Iris pigment epithelial cell (primary cell): ENCODE measurements at regions not wholly inside any gene's neighbourhood (a gene's known extent, or its start where the extent isn't known, plus 50 kb on each side); places are given as distances from the start of the nearest gene placed in this dataset.

Experiments
- DNase-seq: peaks from one replicate; pipeline ENCODE4 v3.0.0-alpha.2; 2011; ENCODE audit warnings: low read depth

DNA sequence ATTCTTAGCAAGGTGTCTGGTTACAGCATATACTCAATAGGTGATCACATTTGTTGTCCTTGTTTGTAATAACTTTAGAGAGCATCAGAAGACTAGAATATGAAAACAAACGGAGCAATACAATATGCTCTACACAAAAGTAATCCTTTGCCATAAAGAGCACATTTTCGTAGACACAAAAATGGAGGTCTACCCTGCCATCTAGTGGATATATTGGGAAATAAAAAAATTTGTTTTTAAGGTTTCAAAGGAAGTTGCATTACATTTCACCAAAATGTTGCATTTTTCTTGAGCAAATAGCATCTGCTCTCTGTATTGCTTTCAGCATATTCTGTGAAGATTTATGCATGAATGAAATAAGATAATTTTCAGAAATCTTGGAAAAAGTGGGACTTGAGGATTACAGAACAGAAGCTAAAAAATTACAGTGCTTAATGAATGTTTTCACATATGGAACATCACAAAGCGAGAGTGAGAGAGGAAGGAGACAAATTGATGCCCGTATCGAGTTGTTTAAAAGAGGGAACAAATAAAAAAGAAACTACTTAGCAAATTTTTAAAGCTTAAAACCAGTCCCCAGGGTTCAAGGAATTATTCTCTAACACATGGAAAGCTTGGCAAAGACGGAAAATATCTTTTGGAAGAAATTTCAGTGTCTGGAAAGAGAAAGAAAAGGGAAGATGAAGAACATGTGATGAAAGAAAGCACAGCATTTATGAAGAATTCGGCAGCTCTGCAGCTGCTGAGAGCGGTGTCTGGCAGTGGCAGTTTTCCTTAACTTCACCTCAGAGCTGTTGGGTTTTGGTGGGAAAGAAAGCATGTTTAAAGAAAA, 390.1 kb downstream of the ANKRD50 start:
- DNase-seq, result peak; percentile 47

DNA sequence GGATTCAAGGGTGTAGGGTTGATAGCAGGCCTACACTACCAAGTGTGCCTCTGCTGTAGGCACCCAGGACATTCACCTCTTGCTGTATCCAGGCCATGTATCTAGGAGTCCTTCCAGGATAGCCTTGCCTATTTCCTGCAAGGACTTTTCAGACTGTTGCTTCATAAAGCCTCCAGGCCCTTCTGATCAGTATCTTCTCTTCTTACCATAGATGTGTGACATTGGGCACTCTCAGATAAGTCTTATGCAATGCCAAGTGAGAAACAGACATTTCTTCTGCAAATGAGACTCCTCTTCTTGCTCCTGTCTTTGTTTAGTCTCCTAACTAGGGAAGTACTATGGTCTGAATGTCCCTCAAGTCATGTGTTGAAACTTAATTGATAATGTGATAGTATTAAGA, 386.8 kb downstream of the ANKRD50 start:
- DNase-seq, result no peak

DNA sequence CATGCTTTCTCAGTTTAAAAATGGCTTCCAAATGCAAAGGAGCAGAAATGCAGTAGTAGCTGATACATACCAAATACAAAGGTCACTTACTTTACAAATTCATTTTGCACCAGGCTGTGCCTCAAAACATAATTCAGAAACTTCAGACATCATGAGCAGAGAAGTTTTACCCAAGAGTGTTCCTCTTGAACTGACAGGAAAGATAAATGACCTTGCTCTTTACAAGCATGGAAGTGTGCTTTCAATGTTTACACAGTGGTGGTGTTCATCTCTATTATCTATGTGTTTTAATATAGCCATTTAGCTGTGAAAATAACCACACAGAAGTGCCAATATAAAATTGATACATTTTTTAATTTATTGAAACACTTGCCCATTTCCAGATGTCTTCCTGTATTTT, 383.4 kb downstream of the ANKRD50 start:
- DNase-seq, result no peak

DNA sequence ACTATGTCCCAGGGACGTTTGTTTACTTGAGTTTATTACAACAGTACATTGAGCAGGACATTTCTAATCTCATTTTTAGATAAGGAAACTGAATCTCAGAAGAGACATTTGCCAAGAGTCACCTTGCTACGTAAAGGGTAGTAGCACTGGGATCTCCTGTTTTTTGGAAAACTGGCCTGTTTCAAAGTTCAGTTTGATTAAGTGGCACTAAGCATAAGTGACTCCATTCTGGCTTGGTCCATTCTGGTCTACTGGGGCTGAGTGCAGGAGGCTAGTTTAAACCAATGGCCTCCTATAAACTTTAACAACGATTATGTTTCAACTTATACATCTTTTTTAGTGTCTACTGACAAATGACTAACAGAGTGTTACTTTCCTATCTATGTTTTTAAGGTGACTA, 382.5 kb downstream of the ANKRD50 start:
- no peak for DNase-seq

DNA sequence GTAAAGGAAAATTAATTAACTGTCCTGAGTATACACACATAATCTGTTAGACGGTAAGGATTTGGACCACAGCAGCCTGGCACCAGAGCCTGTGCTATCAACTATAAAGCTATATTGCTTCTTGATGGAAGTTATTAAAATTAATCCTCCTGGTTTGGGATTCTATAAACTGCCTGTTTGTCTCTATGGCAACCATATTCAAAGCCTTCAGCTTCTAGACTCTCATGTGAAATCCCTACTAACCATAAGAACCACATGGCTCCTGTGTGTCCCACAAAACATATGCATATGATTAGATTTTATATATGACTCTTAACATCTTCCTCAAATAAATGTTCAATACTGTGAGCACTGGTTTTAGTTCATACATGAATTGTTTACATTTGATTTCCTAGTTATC, 380.8 kb downstream of the ANKRD50 start:
- no peak for DNase-seq

DNA sequence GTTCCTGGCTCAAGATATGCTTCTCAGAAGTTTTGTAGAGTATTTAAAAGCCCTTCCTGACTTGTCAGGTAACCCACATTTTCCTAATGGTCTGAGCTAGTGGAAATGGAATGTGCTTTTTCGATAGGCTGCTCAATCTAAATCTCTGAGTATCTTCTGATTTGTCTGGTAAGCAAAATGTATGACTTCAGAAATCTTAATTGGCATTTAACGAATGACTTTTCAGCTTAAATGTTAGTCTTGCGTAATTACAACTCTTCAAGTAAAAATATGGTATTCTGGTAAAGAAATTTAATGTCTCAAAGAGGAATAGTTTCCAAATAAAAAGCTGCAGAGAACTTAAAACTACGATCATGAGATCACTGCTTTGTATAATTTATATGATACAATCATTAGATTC, 379.1 kb downstream of the ANKRD50 start:
- no peak for DNase-seq

DNA sequence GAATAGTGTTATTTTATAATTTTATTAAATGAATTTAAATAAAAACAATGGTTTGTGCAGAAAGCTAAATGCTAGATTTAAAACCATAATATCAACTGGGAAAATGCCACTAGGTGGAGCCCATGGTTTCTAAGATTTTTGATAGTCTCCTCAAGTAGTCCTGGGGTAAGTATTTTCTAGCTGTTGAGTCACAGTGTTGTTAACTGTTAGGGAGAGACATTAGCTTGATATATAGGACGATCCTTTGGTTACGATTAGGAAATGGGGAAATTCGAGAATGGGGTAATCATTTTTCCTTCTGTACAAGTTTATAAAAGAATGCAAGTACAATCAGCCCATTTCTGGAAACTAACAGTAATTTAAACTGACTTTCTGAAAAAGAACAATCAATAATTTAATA, 378.4 kb downstream of the ANKRD50 start:
- peak; percentile 93 for DNase-seq

DNA sequence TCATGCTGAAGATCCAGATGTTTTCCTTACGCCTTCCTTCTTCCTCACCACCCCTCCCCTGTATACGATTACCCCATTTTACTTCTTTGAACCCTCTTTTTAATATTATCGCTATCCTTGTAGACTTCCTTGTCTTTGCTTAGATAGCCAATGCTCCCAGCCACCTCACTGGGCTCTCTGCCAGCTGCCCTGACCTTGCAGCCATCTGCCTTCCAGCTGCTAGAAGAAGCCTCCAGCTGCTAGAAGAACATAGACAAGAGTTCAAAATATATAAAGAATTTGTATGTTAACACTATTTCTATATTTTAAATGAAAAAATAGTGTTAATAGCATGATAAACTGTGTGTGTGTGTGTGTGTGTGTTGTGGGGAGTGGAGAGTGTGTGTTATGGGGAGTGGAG, 374.7 kb downstream of the ANKRD50 start:
- peak; percentile 37 for DNase-seq

DNA sequence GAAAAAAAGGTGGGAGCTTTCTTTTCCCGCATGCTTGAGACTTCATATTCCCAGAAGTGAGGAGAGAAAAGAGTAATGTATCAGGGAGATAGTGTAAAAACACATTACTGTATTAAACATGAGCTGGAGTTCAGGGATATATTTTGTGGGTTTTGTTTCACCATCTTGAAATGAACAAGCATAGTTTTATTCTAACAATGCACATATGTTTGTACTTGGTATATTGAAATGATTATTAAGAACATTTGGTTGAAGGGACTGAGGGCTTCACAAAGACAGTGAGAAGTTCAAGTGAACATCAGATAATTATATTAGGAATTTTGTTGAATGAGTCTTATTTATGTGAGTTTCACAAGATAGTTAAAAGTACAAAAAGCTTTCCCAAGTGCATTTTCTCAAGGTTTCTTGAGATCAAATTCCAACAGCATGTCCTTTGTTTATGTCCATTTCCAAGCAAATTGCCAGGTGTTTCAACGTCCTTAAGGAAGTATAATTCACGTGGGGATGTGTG, 368.8 kb downstream of the ANKRD50 start:
- DNase-seq, result no peak

DNA sequence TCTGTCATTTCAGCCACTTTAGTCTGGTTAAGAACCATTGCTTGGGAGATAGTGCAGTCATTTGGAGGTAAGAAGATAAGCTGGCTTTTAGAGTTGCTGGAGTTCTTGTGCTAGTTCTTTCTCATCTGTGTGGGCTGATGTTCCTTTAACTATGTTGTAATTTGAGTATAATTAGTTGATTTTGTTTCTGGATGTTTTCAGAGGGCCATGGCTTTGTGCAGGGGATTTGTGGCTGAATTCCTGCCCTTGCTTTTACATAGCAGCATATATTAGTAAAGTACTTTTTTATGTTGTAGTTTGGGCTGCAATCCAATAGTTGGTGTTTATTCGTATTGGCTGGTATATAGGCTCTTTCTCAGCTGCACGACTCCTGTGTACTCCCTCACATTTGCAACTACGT, 339.6 kb downstream of the ANKRD50 start:
- peak; percentile 59 for DNase-seq

DNA sequence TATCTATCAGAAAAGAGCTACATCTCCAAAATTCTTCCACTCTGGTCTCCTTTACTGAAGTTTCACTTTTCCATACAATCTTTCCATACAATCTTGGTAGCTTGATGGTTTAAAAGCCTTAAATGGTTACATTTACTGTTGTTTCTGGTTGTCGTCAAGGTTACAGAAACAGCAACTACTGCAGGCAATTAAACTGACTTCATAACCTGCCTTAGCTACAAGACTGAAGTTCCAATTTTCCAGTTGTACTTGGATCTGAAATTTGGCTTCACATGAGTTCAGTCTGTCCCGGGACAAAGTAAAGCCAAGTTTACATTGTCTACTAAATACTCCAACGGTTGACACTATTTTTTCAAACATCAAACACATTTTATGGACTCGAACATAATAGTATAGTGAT, 326.4 kb downstream of the ANKRD50 start:
- DNase-seq, result no peak

DNA sequence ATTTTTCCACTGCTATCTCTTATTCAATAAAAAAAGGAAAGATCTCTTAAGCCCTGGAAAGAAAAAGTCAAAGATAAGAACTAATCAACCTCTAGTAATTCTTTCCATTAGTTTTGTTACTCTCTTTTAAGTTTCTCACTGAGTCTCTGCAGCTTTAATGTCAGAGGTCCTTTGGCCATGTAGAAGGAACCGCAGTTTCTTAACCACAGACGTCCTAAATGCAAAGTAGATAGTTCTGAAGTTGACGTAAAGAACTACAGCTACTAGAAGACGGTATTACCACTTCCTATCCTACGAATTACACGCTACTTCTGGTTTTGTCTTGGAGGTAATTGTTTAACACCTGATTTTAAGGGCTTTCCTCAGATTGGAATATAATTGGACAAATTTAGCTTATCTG, 325.9 kb downstream of the ANKRD50 start:
- no peak for DNase-seq

DNA sequence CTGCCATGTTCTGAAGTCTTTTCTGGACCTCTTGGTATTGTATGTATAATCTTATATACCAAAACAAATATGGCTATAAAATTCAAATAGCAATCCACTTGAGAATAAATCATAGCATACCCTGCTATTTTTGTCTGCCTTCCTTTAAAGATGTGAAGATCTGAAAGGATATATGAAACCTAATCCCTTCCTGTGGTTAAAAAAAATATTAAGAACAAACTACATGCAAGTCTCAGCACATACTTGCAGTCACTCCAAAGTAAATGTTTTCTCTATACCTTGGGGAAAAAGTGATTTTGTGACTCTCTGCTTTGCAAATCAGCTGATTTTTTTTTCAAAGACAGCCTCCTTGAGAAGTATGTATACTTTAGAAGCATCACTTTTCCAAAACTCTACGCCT, 322.9 kb downstream of the ANKRD50 start:
- DNase-seq, result peak; percentile 40

DNA sequence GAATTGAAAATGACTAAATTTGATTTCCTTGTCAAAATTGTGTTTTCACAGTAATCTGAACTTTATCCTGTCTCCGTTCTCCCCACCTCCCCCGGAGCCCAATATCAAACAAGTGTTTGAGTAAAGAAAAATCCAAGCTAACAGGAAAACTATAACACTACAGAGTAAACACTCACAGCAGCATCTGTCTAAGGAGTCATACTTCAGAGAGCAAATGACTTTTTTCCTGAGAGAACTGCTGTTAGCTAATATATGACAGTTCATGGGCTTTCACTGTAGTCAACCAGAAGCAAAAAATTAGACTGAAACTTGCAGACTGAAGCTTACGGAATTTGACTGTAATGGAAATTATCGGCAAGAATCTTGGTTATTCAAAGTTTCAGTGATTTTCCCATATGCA, 321.7 kb downstream of the ANKRD50 start:
- no peak for DNase-seq

DNA sequence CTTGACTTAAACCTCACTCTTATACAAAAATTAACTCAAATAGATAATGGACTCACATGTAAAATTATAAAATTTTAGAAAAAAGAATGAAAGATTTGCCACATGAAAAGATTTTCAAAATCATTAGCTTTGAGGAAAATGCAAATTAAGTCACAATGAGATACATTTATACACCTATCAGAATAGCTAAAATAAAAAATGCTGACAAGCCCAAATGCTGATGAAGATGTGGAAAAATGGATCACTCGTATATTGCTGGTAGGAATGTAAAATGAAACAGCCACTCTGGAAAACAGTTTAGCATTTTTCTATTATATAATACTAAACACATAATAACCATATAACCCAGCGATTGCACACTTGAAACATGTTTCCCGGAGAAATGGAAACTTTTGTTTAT, 316.2 kb downstream of the ANKRD50 start:
- no peak for DNase-seq

DNA sequence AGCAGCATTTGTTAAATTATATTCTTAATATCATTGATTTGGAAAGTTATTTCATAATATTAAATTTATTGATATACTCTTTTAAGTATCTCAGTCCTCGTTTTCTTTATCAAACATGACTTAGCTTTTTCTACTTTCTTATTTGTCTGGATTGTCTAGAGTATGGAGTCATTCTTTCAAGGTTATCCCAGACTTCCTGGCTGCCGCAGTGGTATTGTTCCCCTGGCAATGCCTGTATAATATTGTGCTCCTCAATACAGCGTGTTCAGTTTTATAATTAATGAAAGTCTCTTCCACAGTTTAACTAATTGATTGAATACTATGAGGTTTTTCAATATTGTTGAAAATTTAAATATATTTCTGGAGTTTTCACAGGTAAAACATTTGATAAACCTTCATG, 310.9 kb downstream of the ANKRD50 start:
- DNase-seq, result no peak

DNA sequence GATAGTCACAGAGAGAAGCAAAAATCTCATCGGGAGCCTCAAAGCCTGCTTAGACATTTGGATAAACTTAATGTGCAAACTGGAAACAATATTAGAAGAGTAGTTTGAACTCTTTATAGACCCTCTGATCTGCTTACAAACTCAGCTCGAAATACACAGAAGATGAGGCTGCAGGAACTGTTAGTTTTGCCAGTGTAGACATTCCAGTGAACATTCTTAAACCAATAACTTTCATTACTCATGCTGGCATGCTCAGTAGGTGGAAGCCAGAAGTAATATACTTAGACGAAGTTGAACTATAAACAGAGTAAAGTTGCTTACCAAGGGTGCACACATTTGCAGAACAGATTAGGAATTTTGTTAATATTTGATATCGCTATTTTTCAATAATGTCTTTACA, 303.5 kb downstream of the ANKRD50 start:
- DNase-seq, result peak; percentile 67

DNA sequence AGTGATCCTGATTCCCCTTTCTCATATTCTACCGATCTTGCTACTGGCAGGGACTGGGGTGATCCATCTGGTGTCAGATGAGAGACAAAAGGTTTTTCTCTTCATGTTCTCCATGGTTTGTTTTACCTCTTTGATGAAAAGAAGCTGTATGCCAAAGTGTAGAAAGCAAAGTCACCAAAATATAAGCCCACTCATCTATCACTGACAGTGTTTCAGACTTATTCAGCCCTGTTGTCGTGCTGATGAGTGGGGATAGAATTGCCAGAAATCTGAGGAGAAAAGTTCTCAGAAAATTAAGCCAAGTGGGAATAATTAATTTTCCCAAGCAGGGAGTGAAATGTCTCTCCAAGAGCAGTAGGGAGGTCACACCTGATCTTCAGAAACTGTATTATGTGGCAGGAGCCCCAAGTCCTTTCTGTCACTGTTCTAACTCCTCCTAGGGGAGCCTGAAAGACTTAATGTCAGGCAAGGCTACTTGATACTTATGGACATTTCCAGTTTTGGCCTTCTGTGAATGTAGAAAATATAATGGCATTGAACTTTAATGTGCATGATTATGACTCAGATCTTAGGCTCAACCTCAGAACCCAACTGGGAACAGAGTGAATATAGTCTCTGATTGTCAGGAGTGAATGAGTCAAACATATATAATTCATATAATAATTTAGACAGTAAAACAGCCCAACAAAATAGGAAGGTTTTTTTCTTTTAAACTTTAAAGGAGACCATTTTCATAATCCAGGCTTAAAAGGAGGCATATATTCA, 298.1 kb downstream of the ANKRD50 start:
- DNase-seq, result peak; percentile 75

DNA sequence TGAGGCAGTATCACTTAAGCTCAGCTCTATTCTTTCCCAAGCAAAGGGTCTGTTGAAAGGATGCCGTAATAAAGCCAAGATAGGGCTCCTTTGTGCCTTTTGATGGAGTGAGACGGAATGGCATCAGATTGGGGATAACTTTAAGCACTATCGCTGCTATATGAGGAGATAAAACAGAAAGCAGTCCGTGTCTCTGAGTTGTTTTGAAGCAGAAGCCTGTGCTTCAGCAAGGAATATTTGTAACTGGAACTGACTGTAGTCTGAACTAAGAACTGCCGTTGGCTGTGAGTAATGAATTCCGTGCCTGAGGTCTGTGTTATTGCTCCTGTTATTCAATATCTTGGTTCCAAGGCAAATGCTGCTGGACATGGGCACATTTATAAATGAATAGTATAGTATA, 297.4 kb downstream of the ANKRD50 start:
- peak; percentile 78 for DNase-seq

DNA sequence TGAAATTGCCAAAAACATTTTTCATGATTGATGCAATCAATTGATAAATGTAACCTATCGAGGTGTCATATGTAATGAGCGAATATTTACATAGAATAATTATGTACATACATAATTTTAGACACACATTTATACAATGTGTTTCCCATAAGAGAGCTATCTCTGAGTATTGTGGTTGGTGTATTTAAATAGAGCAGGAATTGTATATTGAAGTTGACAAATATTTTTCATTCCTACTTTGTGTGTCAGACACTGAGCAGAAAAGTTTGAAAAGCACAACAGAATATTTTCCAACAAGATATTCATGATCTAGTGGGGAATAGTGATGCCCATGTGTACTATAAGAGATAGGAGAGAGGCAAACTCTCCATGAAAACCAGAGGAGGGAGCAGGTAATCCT, 295.2 kb downstream of the ANKRD50 start:
- no peak for DNase-seq

DNA sequence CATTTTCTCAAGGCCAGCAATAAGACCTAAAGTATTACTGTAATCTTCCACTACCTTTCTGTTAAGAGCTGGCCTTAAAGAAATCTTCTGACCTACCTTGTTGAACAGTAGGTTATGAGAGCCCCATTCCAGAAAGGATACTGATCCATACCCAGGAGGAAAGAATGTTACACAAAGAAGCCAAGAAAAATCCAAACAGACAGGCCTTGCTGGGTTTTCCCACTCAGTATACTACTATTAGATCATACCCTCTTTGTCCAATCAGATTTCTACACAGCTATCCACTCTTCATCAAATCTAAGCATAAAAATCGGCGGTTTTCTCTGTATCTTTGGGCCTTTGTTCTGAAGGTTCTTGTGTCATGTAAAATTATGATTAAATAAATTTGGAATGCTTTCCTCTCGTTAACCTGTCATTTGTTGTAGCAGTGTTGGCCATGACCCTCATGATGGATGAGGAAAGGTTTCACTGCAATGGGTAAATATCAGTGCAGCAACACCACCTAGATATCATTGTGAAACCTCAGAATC, 292.3 kb downstream of the ANKRD50 start:
- no peak for DNase-seq

DNA sequence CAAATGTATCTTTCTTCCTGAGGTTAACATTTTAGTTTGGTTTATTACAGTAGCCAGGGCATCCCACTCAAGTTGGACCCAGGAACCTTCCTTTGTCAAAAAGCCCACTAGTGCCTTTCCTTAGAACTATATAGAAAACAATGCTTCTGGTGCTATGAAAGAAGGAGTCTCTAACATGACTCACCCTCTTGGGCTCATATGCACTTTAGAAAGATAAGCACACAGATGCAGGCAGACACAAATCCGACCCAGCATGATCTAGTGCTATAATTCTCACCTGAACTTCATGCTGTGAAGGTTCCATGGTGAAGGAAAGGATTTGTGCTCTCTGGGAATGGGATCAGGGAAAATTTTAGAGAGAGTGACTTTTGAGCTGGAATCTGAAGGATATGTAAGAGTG, 289.4 kb downstream of the ANKRD50 start:
- peak; percentile 79 for DNase-seq

DNA sequence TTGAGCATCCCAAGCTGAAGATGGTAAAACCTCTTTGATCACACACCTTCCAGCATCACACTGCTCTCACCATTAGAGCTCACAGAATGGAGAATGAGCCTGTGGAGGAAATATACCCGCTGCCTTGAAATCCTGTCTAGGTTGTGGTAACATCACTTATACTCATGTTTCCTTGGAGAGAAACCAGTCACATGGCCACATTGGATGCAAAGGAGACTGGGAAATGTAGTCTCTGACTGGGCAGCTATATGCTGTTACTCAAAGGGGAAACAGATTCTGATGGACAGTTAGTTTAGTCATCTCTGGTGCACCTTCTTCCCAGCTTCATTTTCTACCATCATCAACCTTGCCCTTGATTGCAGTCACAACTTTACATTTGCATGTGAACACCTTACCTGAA, 286.3 kb downstream of the ANKRD50 start:
- no peak for DNase-seq
